CD4-positive, alpha-beta T cell (primary cell): ENCODE measurements at regions not wholly inside any gene's neighbourhood (a gene's known extent, or its start where the extent isn't known, plus 50 kb on each side); places are given as distances from the start of the nearest gene placed in this dataset.

ENCODE experiments used
- ATAC-seq: fragments of 200-7000 bp; cut with Tn5 transposase; one replicate; pipeline ENCODE4 v1.10.0; 2022; ENCODE audit warnings: mild to moderate bottlenecking; ENCODE audit not compliant: poor library complexity
- CTCF ChIA-PET: fragments of 350-600 bp; sonication (Branson Sonifier 250); formaldehyde crosslinking; loops from one replicate; lab custom pipeline; 2021; ENCODE audit warnings: antibody characterized with exemption, inconsistent platforms; lab: Charles Lee
- POLR2A ChIA-PET: fragments of 350-600 bp; sonication (Branson Sonifier 250); formaldehyde crosslinking; loops from one replicate; lab custom pipeline; 2021; ENCODE audit warnings: antibody characterized with exemption, inconsistent platforms; lab: Charles Lee
- DNase-seq, 14 experiments: peaks; one replicate each; pipeline ENCODE4 v3.0.0-alpha.2; 2013 to 2020; ENCODE audit warnings: mixed read lengths in 2 of 14
- H3K27ac ChIP-seq, 2 donors: one replicate each; pipeline versions ENCODE4 v1.5.1 to v1.7.0; 2013; ENCODE audit warnings: low read length in 2 of 2, low read depth in 1 of 2, mild to moderate bottlenecking in 1 of 2
- H3K27me3 ChIP-seq, 2 experiments: 1 replicate in 1 of 2; 2 replicates in 1 of 2; pipeline versions ENCODE4 v1.6.1 to v1.7.0; 2013; ENCODE audit warnings: low read length in 2 of 2, control low read depth in 1 of 2, mild to moderate bottlenecking in 1 of 2, moderate library complexity in 1 of 2; ENCODE audit not compliant: insufficient read depth in 2 of 2, control insufficient read depth in 1 of 2
- H3K36me3 ChIP-seq: one replicate; pipeline ENCODE4 v1.6.1; 2013; ENCODE audit warnings: low read length, control low read depth; ENCODE audit not compliant: insufficient read depth
- H3K4me1 ChIP-seq: one replicate; pipeline ENCODE4 v1.6.1; 2013; ENCODE audit warnings: low read length, control low read depth; ENCODE audit not compliant: insufficient read depth
- H3K4me3 ChIP-seq: one replicate; pipeline ENCODE4 v1.5.1; 2013; ENCODE audit warnings: mild to moderate bottlenecking, low read length, moderate library complexity
- H3K9me3 ChIP-seq, 2 experiments: 1 replicate in 1 of 2; 2 replicates in 1 of 2; pipeline versions ENCODE4 v1.6.1 to v1.7.0; 2013; ENCODE audit warnings: low read length in 2 of 2, mild to moderate bottlenecking in 2 of 2, control low read depth in 1 of 2, moderate library complexity in 1 of 2; ENCODE audit not compliant: control insufficient read depth in 1 of 2, insufficient read depth in 1 of 2
- H3K27ac Mint-ChIP-seq: one replicate; pipeline ENCODE4 v1.8.0; 2020; ENCODE audit warnings: mixed read lengths
- H3K27me3 Mint-ChIP-seq: one replicate; pipeline ENCODE4 v1.8.0; 2021; ENCODE audit warnings: mixed read lengths
- H3K36me3 Mint-ChIP-seq: one replicate; pipeline ENCODE4 v1.8.0; 2021; ENCODE audit warnings: low read depth, mixed read lengths
- H3K4me1 Mint-ChIP-seq: one replicate; pipeline ENCODE4 v1.8.0; 2021; ENCODE audit warnings: low read depth, mixed read lengths
- H3K4me3 Mint-ChIP-seq: one replicate; pipeline ENCODE4 v1.8.0; 2020; ENCODE audit warnings: mild to moderate bottlenecking, mixed read lengths
- H3K9me3 Mint-ChIP-seq: one replicate; pipeline ENCODE4 v1.8.0; 2020; ENCODE audit warnings: mixed read lengths
- intact Hi-C, 2 experiments: fragments of 100-400 bp; cut with DNase I in 1 of 2; cut with micrococcal nuclease in 1 of 2; formaldehyde crosslinking; loops; one replicate each; pipeline versions ENCODE4 v1.15.1 to v1.9.0; 2023 to 2025; cut with DNase I, micrococcal nuclease
- TF ChIP-seq, protein P1 (sequence below): fragments of 200-600 bp; IDR thresholded peaks from one replicate; pipeline ENCODE4 v1.8.0; 2022; ENCODE audit warnings: antibody characterized with exemption, mild to moderate bottlenecking

DNA sequence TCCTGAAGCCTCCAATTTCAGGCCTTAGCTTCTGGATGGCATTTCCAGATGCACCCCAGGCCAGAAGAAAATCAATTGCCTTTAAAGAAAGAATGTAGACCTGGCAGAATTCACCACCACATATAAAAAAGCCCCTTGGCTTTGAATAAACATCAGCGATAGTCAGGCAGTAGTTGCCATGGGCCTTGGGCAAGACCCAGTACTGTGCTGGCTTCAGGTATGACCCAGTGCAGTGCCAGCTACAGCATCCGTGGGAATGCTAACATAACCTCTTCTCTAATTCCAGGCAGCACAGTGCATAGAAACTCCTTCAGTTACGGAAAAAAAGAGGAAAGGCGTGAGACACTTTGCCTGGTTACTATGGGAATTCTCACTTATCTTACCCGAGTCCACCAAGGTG lies 539.6 kb upstream of the LRRTM4 start:
- Histone ChIP-seq H3K4me3 (no peak overlapping the region), H3K27ac (no peak overlapping the region), H3K9me3 (peaks cover 8 to 12% of the 10 kb centered on the region in 2 experiments), H3K36me3 (no peaks in the 10 kb centered on the region), H3K4me1 (no peaks in the 10 kb centered on the region), H3K27me3 (no peaks in the 10 kb centered on the region)
- ATAC-seq (no peak), DNase-seq (no peak)
- CTCF ChIA-PET, result no interaction called here
- H3K9me3 Mint-ChIP-seq, result peaks cover 13% of the 10 kb centered on the region
- intact Hi-C loops, result no loop called here
- H3K27me3 Mint-ChIP-seq, result no peaks in the 10 kb centered on the region
- H3K4me3 Mint-ChIP-seq, result no peak overlapping the region
- TF ChIP-seq, protein P1, sequence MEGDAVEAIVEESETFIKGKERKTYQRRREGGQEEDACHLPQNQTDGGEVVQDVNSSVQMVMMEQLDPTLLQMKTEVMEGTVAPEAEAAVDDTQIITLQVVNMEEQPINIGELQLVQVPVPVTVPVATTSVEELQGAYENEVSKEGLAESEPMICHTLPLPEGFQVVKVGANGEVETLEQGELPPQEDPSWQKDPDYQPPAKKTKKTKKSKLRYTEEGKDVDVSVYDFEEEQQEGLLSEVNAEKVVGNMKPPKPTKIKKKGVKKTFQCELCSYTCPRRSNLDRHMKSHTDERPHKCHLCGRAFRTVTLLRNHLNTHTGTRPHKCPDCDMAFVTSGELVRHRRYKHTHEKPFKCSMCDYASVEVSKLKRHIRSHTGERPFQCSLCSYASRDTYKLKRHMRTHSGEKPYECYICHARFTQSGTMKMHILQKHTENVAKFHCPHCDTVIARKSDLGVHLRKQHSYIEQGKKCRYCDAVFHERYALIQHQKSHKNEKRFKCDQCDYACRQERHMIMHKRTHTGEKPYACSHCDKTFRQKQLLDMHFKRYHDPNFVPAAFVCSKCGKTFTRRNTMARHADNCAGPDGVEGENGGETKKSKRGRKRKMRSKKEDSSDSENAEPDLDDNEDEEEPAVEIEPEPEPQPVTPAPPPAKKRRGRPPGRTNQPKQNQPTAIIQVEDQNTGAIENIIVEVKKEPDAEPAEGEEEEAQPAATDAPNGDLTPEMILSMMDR, result no peak
- H3K4me1 Mint-ChIP-seq, result no peaks in the 10 kb centered on the region
- POLR2A ChIA-PET, result no interaction called here
- no peak overlapping the region for H3K27ac Mint-ChIP-seq
- no peaks in the 10 kb centered on the region for H3K36me3 Mint-ChIP-seq

DNA sequence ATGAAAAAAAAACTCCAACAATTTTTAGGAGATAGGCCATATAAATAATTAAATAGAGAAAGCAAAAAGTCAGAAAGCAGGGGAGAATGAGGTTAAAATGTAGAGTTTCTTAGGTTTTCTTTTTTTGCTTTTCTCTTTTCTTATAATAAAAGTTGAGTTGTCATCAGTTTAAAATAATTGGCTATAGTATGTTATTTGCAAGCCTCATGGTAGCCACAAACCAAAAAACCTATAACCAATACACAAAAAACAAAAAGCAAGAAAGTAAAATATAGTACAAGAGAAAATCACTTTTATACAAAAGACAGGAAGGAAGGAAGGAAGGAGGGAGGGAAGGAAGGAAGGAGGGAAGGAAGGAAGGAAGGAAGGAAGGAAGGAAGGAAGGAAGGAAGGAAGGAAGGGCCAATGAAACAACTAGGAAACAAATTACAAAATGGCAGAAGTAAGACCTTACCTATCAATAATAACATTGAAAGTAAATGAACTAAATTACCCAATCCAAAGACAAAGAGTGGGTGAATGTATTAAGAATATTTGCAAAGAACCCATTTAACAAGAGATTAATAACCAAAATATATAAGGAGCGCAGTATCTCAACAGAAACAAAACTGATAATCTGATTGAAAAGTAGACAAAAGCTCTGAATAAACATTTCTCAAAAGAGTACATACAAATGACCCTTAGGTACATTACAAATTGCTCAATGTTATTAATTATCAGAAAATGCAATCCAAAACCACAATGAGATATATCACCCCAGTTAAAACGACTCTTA lies 541.3 kb upstream of the LRRTM4 start:
- DNase-seq, result no peak
- intact Hi-C loops, result no loop called here
- TF ChIP-seq, protein P1, result no peak
- H3K4me3 Mint-ChIP-seq, result no peak overlapping the region
- no peaks in the 10 kb centered on the region for H3K36me3 ChIP-seq
- H3K4me1 Mint-ChIP-seq, result no peaks in the 10 kb centered on the region
- no peaks in the 10 kb centered on the region for H3K27me3 ChIP-seq
- H3K27me3 Mint-ChIP-seq, result no peaks in the 10 kb centered on the region
- ChIA-PET POLR2A (no interaction called here), CTCF (no interaction called here)
- no peak overlapping the region for H3K27ac Mint-ChIP-seq
- no peak overlapping the region for H3K4me3 ChIP-seq
- H3K9me3 ChIP-seq, result peaks cover 8 to 12% of the 10 kb centered on the region in 2 experiments
- peaks cover 14% of the 10 kb centered on the region for H3K9me3 Mint-ChIP-seq
- H3K27ac ChIP-seq, result no peak overlapping the region
- ATAC-seq, result no peak
- no peaks in the 10 kb centered on the region for H3K36me3 Mint-ChIP-seq
- H3K4me1 ChIP-seq, result no peaks in the 10 kb centered on the region

DNA sequence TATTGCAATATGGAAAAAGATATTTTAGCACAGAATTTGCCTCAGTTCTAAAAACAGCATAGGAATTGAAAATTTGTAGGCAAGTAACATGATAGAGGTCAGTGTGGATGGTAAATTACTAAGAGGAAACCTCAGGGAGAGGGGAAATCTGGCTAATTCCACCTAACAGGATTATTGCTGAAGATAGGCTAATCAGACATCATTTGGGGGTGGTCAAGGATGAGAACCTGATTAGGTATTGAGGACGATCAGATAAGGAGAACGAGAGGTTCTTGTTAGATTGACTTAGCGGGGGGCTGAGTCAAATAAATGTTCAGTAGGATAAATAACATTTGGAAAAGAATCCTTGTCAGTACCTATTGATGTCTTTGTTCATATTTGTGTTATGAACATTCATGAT lies 543.2 kb upstream of the LRRTM4 start:
- ATAC-seq (no peak), DNase-seq (no peak)
- Mint-ChIP-seq H3K4me3 (no peak overlapping the region), H3K9me3 (peaks cover 14% of the 10 kb centered on the region), H3K36me3 (no peaks in the 10 kb centered on the region), H3K27me3 (no peaks in the 10 kb centered on the region), H3K27ac (no peak overlapping the region), H3K4me1 (no peaks in the 10 kb centered on the region)
- Histone ChIP-seq H3K36me3 (no peaks in the 10 kb centered on the region), H3K4me1 (no peaks in the 10 kb centered on the region), H3K4me3 (no peak overlapping the region), H3K9me3 (peaks cover 5 to 8% of the 10 kb centered on the region in 2 experiments), H3K27ac (no peak overlapping the region), H3K27me3 (no peaks in the 10 kb centered on the region)
- intact Hi-C loops, result no loop called here
- TF ChIP-seq, protein P1, result no peak
- ChIA-PET CTCF (no interaction called here), POLR2A (no interaction called here)
